ENCODE measurements at regions not wholly inside any gene's neighbourhood (a gene's known extent, or its start where the extent isn't known, plus 50 kb on each side); places are given as distances from the start of the nearest gene placed in this dataset.
A peak's percentile ranks its signal among the peaks of the same experiment; 100 is the strongest.

- no peak overlapping the region for H3K4me3 ChIP-seq (ENCODE audit: low read length in 2 of 2)
- Mint-ChIP-seq H3K36me3 (no peaks in the 10 kb centered on the region), H3K27ac (no peak overlapping the region), H3K9me3 (peaks cover 0 to 2% (median 0%) of the 10 kb centered on the region in 8 donors), H3K4me3 (no peak overlapping the region), H3K27me3 (peaks cover 9 to 18% of the 10 kb centered on the region in 2 donors), H3K4me1 (peaks cover 0 to 1% (median 0%) of the 10 kb centered on the region in 4 donors)
- H3K4me1 ChIP-seq (ENCODE audit: insufficient read depth, low read length), result no peaks in the 10 kb centered on the region
- H3K27me3 ChIP-seq (ENCODE audit: insufficient read depth, low read length), result no peaks in the 10 kb centered on the region
- no peaks in the 10 kb centered on the region for H3K36me3 ChIP-seq (ENCODE audit: insufficient read depth, low read length)
- ChIA-PET POLR2A (ENCODE audit: partially characterized antibody) (no interaction called here), CTCF (ENCODE audit: partially characterized antibody) (no interaction called here)
- H3K9me3 ChIP-seq (ENCODE audit: control insufficient read depth in 1 of 2, low read length in 2 of 2), result no peaks in the 10 kb centered on the region
- H3K27ac ChIP-seq (ENCODE audit: low read depth, low read length), result no peak overlapping the region
- no peak for DNase-seq
- intact Hi-C loops (cut with micrococcal nuclease), result no loop called here
Measured at GRCh38 chr10:44801383-44802327, 109.5 kb upstream of the TMEM72 start.

DNA sequence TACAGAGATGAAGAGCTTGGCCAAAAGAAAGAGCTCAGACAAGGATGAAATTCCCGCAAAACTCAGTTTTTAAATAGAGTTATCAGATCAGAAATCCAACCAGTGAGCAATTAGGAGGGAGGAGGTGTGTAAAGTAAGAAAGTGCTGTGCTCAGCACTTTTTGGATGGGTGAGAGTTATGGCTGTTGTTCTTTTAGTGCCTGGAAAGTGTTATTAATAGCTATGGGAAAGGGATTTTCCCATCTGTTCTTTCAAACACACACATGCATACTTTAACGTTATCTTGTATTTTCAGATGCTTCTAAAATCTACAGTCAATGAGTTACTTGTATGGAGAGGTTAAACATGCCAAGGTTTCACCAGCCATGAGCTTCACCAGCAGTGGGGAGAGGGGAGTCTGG, 107.3 kb upstream of the TMEM72 start:
- intact Hi-C loops (cut with micrococcal nuclease), result no loop called here
- Mint-ChIP-seq H3K27ac (no peak overlapping the region), H3K36me3 (no peaks in the 10 kb centered on the region), H3K4me1 (no peaks in the 10 kb centered on the region), H3K4me3 (no peak overlapping the region), H3K27me3 (peaks cover 7 to 12% of the 10 kb centered on the region in 2 donors), H3K9me3 (no peaks in the 10 kb centered on the region)
- Histone ChIP-seq H3K27me3 (ENCODE audit: insufficient read depth, low read length) (no peaks in the 10 kb centered on the region), H3K9me3 (ENCODE audit: control insufficient read depth in 1 of 2, low read length in 2 of 2) (no peaks in the 10 kb centered on the region), H3K36me3 (ENCODE audit: insufficient read depth, low read length) (no peaks in the 10 kb centered on the region), H3K4me3 (ENCODE audit: low read length in 2 of 2) (no peak overlapping the region), H3K4me1 (ENCODE audit: insufficient read depth, low read length) (no peaks in the 10 kb centered on the region), H3K27ac (ENCODE audit: low read depth, low read length) (no peak overlapping the region)
- CTCF ChIA-PET (ENCODE audit: partially characterized antibody), result no interaction called here
- POLR2A ChIA-PET (ENCODE audit: partially characterized antibody), result no interaction called here
- DNase-seq, result no peak

DNA sequence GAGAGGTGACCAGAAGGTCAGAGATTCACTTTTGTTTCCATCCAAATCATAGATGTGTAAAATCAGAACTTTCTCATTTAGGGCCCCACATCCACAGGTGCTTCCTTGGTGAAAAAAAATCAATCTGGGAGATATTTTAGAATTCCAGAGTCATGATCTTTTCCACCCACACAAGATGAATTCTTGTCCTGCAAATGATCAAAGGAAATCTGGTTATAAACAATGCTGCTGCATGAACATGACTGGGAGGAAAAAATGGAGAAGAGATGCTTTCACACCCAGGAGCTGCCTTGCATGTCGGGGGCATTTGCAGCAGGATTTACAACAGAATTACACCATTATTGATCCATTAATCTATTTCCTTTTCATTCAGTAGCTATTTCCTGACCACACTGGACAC, 106.5 kb upstream of the TMEM72 start:
- Histone ChIP-seq H3K9me3 (ENCODE audit: control insufficient read depth in 1 of 2, low read length in 2 of 2) (no peaks in the 10 kb centered on the region), H3K36me3 (ENCODE audit: insufficient read depth, low read length) (no peaks in the 10 kb centered on the region), H3K27ac (ENCODE audit: low read depth, low read length) (no peak overlapping the region), H3K4me3 (ENCODE audit: low read length in 2 of 2) (no peak overlapping the region), H3K27me3 (ENCODE audit: insufficient read depth, low read length) (no peaks in the 10 kb centered on the region), H3K4me1 (ENCODE audit: insufficient read depth, low read length) (no peaks in the 10 kb centered on the region)
- Mint-ChIP-seq H3K9me3 (no peaks in the 10 kb centered on the region), H3K27me3 (peaks cover 6 to 11% of the 10 kb centered on the region in 2 donors), H3K4me3 (no peak overlapping the region), H3K36me3 (no peaks in the 10 kb centered on the region), H3K4me1 (no peaks in the 10 kb centered on the region), H3K27ac (no peak overlapping the region)
- DNase-seq, result no peak
- intact Hi-C loops (cut with micrococcal nuclease), result no loop called here
- ChIA-PET POLR2A (ENCODE audit: partially characterized antibody) (no interaction called here), CTCF (ENCODE audit: partially characterized antibody) (no interaction called here)

DNA sequence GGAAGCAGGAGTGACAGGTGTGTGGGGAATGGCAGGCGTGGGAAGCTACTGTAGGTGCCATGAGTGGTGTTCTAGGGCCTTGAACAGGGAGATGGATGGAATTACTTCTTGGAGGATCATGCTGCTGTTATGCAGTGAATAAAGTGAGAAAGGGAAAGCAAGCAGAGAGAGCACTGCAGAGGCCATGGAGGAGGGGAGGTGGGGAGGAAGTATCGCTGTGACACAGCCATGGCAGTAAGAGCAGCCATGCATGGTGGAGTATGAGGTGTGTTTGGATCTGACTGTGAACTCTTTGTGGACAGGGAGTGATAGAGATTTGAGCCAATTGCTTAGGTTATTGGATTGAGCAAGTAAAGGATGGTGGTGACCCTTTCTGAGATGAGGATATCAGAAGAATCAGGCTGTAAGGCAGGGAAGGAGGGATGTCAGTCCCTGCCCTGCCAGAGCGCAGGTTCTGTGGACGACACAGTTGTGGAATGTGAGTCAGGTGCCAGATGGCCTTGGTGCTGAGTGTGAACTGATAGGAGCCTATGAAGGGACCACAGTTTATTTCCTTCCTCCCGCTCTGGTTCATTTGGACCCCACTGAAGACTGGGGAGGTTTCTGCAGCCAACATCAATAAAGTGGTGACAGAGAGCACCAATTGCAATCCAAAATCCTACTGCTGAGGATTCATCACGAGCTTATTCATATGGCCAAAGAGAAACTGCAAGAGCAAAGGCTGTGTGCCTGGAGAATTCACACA, 105.5 kb upstream of the TMEM72 start:
- no peaks in the 10 kb centered on the region for H3K27me3 ChIP-seq (ENCODE audit: insufficient read depth, low read length)
- H3K36me3 ChIP-seq (ENCODE audit: insufficient read depth, low read length), result no peaks in the 10 kb centered on the region
- Mint-ChIP-seq H3K4me3 (no peak overlapping the region), H3K27ac (peak overlapping the region in 1 of 7 donors; percentile 24), H3K27me3 (peaks cover 6 to 11% of the 10 kb centered on the region in 2 donors), H3K36me3 (no peaks in the 10 kb centered on the region), H3K9me3 (no peaks in the 10 kb centered on the region), H3K4me1 (no peaks in the 10 kb centered on the region)
- no peak for DNase-seq
- no peak overlapping the region for H3K4me3 ChIP-seq (ENCODE audit: low read length in 2 of 2)
- no peak overlapping the region for H3K27ac ChIP-seq (ENCODE audit: low read depth, low read length)
- intact Hi-C loops (cut with micrococcal nuclease), result no loop called here
- ChIA-PET POLR2A (ENCODE audit: partially characterized antibody) (no interaction called here), CTCF (ENCODE audit: partially characterized antibody) (no interaction called here)
- no peaks in the 10 kb centered on the region for H3K9me3 ChIP-seq (ENCODE audit: control insufficient read depth in 1 of 2, low read length in 2 of 2)
- H3K4me1 ChIP-seq (ENCODE audit: insufficient read depth, low read length), result no peaks in the 10 kb centered on the region

DNA sequence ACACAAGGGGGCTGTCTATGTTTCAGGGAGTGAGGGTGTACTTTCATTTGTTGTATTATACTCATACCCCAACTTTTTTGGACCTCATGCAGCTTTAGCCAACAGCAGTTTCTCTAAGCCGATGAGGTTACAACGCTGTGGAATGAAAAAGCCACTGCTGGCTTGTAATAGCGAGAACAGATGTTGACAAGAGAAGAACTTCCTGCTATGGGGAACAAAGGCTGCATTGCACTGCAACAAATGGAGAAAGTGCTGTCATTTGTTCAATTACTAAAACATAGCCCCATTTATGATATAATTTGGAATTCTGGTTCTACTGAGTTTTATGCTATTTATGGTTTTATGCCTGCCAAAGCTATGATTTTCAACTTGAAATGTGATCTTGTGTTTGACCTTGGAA, 104.2 kb upstream of the TMEM72 start:
- Histone ChIP-seq H3K27me3 (ENCODE audit: insufficient read depth, low read length) (no peaks in the 10 kb centered on the region), H3K36me3 (ENCODE audit: insufficient read depth, low read length) (no peaks in the 10 kb centered on the region), H3K9me3 (ENCODE audit: control insufficient read depth in 1 of 2, low read length in 2 of 2) (no peaks in the 10 kb centered on the region), H3K4me3 (ENCODE audit: low read length in 2 of 2) (no peak overlapping the region), H3K4me1 (ENCODE audit: insufficient read depth, low read length) (no peaks in the 10 kb centered on the region), H3K27ac (ENCODE audit: low read depth, low read length) (no peak overlapping the region)
- ChIA-PET CTCF (ENCODE audit: partially characterized antibody) (no interaction called here), POLR2A (ENCODE audit: partially characterized antibody) (no interaction called here)
- peaks cover 6 to 11% of the 10 kb centered on the region in 2 donors for H3K27me3 Mint-ChIP-seq
- DNase-seq, result no peak
- H3K27ac Mint-ChIP-seq, result no peak overlapping the region
- no peaks in the 10 kb centered on the region for H3K36me3 Mint-ChIP-seq
- H3K9me3 Mint-ChIP-seq, result no peaks in the 10 kb centered on the region
- H3K4me3 Mint-ChIP-seq, result no peak overlapping the region
- intact Hi-C loops (cut with micrococcal nuclease), result no loop called here
- no peaks in the 10 kb centered on the region for H3K4me1 Mint-ChIP-seq

DNA sequence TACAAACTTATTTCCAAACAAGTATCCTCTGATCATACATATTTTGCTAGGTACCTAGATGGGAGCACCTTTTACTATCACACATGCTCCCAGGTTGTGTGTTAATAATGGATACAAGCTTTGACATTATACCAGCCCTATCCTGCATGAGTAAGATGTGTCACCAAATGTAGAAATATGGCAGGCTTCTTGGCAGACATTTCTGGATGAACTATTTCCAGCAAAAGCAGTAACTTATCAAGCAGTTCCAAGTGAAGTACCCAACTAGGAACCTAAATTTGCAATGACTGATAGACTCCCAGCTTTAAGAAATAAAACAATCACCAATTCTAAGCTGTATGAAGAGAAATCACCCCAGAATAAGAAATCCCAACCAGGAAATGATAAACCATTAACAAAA, 103.7 kb upstream of the TMEM72 start:
- peaks cover 6 to 10% of the 10 kb centered on the region in 2 donors for H3K27me3 Mint-ChIP-seq
- H3K4me3 Mint-ChIP-seq, result no peak overlapping the region
- H3K9me3 ChIP-seq (ENCODE audit: control insufficient read depth in 1 of 2, low read length in 2 of 2), result no peaks in the 10 kb centered on the region
- POLR2A ChIA-PET (ENCODE audit: partially characterized antibody), result no interaction called here
- no peaks in the 10 kb centered on the region for H3K9me3 Mint-ChIP-seq
- intact Hi-C loops (cut with micrococcal nuclease), result no loop called here
- H3K27ac Mint-ChIP-seq, result no peak overlapping the region
- H3K36me3 Mint-ChIP-seq, result no peaks in the 10 kb centered on the region
- CTCF ChIA-PET (ENCODE audit: partially characterized antibody), result no interaction called here
- no peak overlapping the region for H3K4me3 ChIP-seq (ENCODE audit: low read length in 2 of 2)
- no peaks in the 10 kb centered on the region for H3K4me1 Mint-ChIP-seq
- H3K4me1 ChIP-seq (ENCODE audit: insufficient read depth, low read length), result no peaks in the 10 kb centered on the region
- H3K27me3 ChIP-seq (ENCODE audit: insufficient read depth, low read length), result no peaks in the 10 kb centered on the region
- H3K36me3 ChIP-seq (ENCODE audit: insufficient read depth, low read length), result no peaks in the 10 kb centered on the region
- no peak for DNase-seq
- H3K27ac ChIP-seq (ENCODE audit: low read depth, low read length), result no peak overlapping the region

DNA sequence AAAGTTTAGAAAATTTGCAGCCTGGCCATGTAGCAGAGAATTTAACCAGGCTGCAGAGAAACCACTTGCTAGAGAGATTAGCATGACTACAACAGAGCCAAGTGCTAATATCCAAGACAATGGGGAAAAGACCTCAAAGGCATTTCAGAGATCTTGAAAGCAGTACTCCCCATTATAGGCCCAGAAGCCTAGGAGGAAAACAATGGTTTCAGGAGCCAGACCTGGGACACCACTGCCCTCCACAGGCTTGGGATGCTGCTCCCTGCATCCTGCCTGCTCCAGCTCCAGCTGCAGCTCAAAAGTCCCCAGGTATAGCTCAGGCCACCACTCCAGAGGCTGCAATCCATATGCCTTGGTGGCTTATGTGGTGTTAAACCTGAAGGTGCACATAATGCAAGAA, 101.5 kb upstream of the TMEM72 start:
- H3K27me3 ChIP-seq (ENCODE audit: insufficient read depth, low read length), result no peaks in the 10 kb centered on the region
- no peak for DNase-seq
- H3K4me1 ChIP-seq (ENCODE audit: insufficient read depth, low read length), result no peaks in the 10 kb centered on the region
- H3K27ac ChIP-seq (ENCODE audit: low read depth, low read length), result no peak overlapping the region
- ChIA-PET POLR2A (ENCODE audit: partially characterized antibody) (no interaction called here), CTCF (ENCODE audit: partially characterized antibody) (no interaction called here)
- H3K27ac Mint-ChIP-seq, result no peak overlapping the region
- H3K36me3 ChIP-seq (ENCODE audit: insufficient read depth, low read length), result no peaks in the 10 kb centered on the region
- H3K4me3 Mint-ChIP-seq, result no peak overlapping the region
- H3K36me3 Mint-ChIP-seq, result no peaks in the 10 kb centered on the region
- no peaks in the 10 kb centered on the region for H3K9me3 Mint-ChIP-seq
- H3K9me3 ChIP-seq (ENCODE audit: control insufficient read depth in 1 of 2, low read length in 2 of 2), result no peaks in the 10 kb centered on the region
- no peak overlapping the region for H3K4me3 ChIP-seq (ENCODE audit: low read length in 2 of 2)
- peaks cover 8 to 9% of the 10 kb centered on the region in 2 donors for H3K27me3 Mint-ChIP-seq
- intact Hi-C loops (cut with micrococcal nuclease), result no loop called here
- no peaks in the 10 kb centered on the region for H3K4me1 Mint-ChIP-seq

Data from CD4-positive, alpha-beta memory T cell (primary cell).